Gastrocnemius medialis (tissue), 4 donors: ENCODE measurements at regions not wholly inside any gene's neighbourhood (a gene's known extent, or its start where the extent isn't known, plus 50 kb on each side); places are given as distances from the start of the nearest gene placed in this dataset.

Source experiments
- ATAC-seq, 2 donors: fragments of 150-250 bp; one replicate each; pipeline ENCODE4 v1.9.1; 2016
- DNase-seq, 2 donors: peaks; one replicate each; pipeline ENCODE4 v3.0.0-alpha.2; 2019
- H3K27ac ChIP-seq, 4 donors: fragments of 200-600 bp; sonication (generic); 1 replicate in 1 of 4; 2 replicates in 3 of 4; pipeline ENCODE4 v1.5.1; 2016 to 2018; ENCODE audit warnings: mild to moderate bottlenecking in 2 of 4, moderate library complexity in 1 of 4
- H3K27me3 ChIP-seq, 3 donors: fragments of 200-600 bp; sonication (generic) in 2 of 3; 1 replicate in 1 of 3; 2 replicates in 2 of 3; pipeline versions ENCODE4 v1.5.1 to v1.6.0; 2016 to 2019; ENCODE audit warnings: mild to moderate bottlenecking in 1 of 3, moderate library complexity in 1 of 3
- H3K36me3 ChIP-seq, 2 donors: fragments of 200-600 bp; sonication (generic) in 1 of 2; one replicate each; pipeline ENCODE4 v1.5.1; 2017 to 2018
- H3K4me1 ChIP-seq, 2 donors: fragments of 200-600 bp; sonication (generic) in 1 of 2; one replicate each; pipeline ENCODE4 v1.5.1; 2016 to 2017; ENCODE audit warnings: mild to moderate bottlenecking in 2 of 2
- H3K4me3 ChIP-seq, 4 donors: fragments of 200-600 bp; sonication (generic) in 3 of 4; 1 replicate in 1 of 4; 2 replicates in 3 of 4; pipeline ENCODE4 v1.5.1; 2016 to 2019; ENCODE audit warnings: mild to moderate bottlenecking in 2 of 4
- H3K9me3 ChIP-seq, 3 donors: fragments of 200-600 bp; sonication (generic) in 2 of 3; 1 replicate in 1 of 3; 2 replicates in 2 of 3; pipeline ENCODE4 v1.5.1; 2016 to 2019
- POLR2A ChIP-seq, 2 donors: fragments of 450-650 bp; IDR thresholded peaks; one replicate each; pipeline ENCODE4 v1.6.1; 2017; ENCODE audit warnings: antibody characterized with exemption in 2 of 2, mild to moderate bottlenecking in 2 of 2, moderate library complexity in 2 of 2
- in situ Hi-C, 4 donors: fragments of 200-750 bp; cut with MboI; loops; one replicate each; pipeline versions ENCODE4 v1.15.0 to v1.8.0; 2017; ENCODE audit warnings: low sequenced_read_pairs in 4 of 4
- intact Hi-C: fragments of 100-400 bp; cut with DNase I; formaldehyde crosslinking; loops from one replicate; pipeline ENCODE4 v1.15.1; 2023; ENCODE audit warnings: low total_unique reads
- TF ChIP-seq, protein P1 (sequence below), 5 experiments: fragments of 450-650 bp in 3 of 5; fragments of 200-600 bp in 2 of 5; sonication (generic) in 2 of 5; IDR thresholded peaks in 4 of 5; conservative IDR thresholded peaks in 1 of 5; 1 replicate in 4 of 5; 2 replicates in 1 of 5; pipeline ENCODE4 v1.5.1; 2016 to 2019; ENCODE audit warnings: antibody characterized with exemption in 5 of 5, mild to moderate bottlenecking in 3 of 5, moderate library complexity in 3 of 5

DNA sequence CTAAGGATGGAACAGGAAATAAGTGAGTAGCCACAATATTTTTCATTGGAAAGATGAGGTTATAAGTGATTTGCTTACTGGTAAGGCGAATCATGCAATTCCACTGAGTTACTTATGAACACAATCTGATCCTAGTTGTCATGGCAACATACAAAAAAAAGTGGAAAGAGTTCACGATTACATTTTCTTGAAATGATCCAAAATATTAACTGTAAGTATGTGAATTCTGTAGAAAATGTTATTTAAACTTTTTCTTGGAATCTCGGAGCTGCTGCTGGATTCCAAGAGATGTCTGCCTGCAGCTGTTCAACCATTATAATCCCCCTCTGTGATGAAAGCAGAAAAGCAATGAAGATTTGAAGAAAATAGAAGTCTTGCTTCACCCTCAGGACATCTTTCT lies 120.5 kb downstream of the KBTBD8 start:
- Histone ChIP-seq H3K27me3 (peaks cover 0 to 2% (median 0%) of the 10 kb centered on the region in 3 donors), H3K4me3 (no peak overlapping the region), H3K9me3 (no peaks in the 10 kb centered on the region), H3K27ac (no peak overlapping the region), H3K36me3 (no peaks in the 10 kb centered on the region), H3K4me1 (no peaks in the 10 kb centered on the region)
- intact Hi-C loops = no loop called here
- TF ChIP-seq, protein P1, sequence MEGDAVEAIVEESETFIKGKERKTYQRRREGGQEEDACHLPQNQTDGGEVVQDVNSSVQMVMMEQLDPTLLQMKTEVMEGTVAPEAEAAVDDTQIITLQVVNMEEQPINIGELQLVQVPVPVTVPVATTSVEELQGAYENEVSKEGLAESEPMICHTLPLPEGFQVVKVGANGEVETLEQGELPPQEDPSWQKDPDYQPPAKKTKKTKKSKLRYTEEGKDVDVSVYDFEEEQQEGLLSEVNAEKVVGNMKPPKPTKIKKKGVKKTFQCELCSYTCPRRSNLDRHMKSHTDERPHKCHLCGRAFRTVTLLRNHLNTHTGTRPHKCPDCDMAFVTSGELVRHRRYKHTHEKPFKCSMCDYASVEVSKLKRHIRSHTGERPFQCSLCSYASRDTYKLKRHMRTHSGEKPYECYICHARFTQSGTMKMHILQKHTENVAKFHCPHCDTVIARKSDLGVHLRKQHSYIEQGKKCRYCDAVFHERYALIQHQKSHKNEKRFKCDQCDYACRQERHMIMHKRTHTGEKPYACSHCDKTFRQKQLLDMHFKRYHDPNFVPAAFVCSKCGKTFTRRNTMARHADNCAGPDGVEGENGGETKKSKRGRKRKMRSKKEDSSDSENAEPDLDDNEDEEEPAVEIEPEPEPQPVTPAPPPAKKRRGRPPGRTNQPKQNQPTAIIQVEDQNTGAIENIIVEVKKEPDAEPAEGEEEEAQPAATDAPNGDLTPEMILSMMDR (IDR thresholded peaks at IDR 0.05 in 4 of 5, conservative IDR thresholded peaks at IDR 0.05 in 1 of 5) = no peak
- no peak for TF ChIP-seq POLR2A (IDR thresholded peaks at IDR 0.05)
- DNase-seq (no peak), ATAC-seq (no peak)
- in situ Hi-C loops = loop anchor here in 3 of 4 donors (25.0 kb wide), 1 partner anchor 1769 kb away; no protein-coding TSS in a partner anchor

DNA sequence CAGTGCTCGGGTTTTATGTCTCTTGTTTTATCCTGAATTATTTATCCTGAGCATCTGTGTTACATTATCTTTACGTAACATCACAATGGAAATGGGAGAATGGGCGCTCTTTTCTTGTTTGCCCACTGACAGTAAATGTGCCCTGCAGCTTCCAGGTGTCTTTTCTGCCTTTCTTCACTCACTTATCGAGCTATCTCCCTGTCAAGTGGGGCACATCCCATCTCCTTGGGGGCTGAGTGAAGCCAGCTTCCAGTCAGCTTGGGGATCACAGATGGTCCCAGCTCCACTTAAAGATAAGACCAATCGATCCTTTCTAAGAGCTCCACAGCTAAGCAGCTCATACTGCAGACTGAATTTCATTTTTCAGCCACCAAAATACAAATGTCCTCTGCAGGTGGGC lies 125.8 kb downstream of the KBTBD8 start:
- no peak for ATAC-seq
- Histone ChIP-seq H3K27me3 (no peaks in the 10 kb centered on the region), H3K27ac (no peak overlapping the region), H3K36me3 (no peaks in the 10 kb centered on the region), H3K4me3 (no peak overlapping the region), H3K4me1 (no peaks in the 10 kb centered on the region), H3K9me3 (no peaks in the 10 kb centered on the region)
- no peak for DNase-seq
- intact Hi-C loops (no loop called here), in situ Hi-C loops (loop anchor here in 3 of 4 donors (25.0 kb wide), 1 partner anchor 1763 kb away; no protein-coding TSS in a partner anchor)
- TF ChIP-seq, protein P1 (IDR thresholded peaks at IDR 0.05 in 4 of 5, conservative IDR thresholded peaks at IDR 0.05 in 1 of 5) = no peak
- no peak for TF ChIP-seq POLR2A (IDR thresholded peaks at IDR 0.05)

DNA sequence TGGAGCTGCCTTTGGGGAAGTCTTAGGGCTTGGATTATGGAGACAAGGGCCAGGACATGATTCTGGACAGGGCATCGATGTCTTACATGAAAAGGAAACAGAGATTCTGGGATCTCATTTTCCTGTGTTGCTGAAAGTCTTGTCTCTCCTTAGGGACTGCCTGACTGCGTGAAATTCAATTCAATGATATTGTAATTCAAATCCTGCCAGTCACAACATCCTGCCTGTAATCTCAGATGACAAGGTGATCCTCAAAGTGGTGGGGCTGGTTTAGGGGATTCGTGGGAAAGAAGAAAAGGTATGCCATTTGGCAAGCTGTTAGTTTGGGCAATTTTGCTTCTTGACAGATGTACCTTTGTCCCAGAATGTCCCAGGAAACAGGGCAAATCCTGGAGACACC lies 129.1 kb downstream of the KBTBD8 start:
- DNase-seq = no peak
- Histone ChIP-seq H3K9me3 (no peaks in the 10 kb centered on the region), H3K36me3 (no peaks in the 10 kb centered on the region), H3K27me3 (no peaks in the 10 kb centered on the region), H3K4me3 (no peak overlapping the region), H3K4me1 (no peaks in the 10 kb centered on the region), H3K27ac (no peak overlapping the region)
- intact Hi-C loops (no loop called here), in situ Hi-C loops (no loop called here)
- no peak for ATAC-seq
- TF ChIP-seq, protein P1 (IDR thresholded peaks at IDR 0.05 in 4 of 5, conservative IDR thresholded peaks at IDR 0.05 in 1 of 5) = no peak
- TF ChIP-seq POLR2A (IDR thresholded peaks at IDR 0.05) = no peak

DNA sequence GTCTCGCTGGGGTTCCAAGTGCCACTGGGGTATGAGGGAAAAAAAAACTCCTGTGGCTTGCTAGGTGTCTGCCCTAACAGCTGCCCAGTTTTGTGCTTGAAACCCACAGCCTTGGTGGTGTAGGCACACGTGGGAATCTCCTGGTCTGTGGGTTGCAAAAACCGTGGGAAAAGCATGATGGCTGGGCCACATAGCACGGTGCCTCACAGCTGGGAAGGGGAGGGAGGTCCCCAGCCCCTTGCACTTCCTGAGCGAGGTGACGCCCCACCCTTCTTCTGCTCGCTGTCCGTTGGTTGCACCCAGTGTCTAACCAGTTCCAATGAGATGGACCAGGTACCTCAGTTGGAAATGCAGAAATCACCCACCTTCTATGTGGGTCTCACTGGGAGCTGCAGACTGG lies 144.3 kb downstream of the KBTBD8 start:
- no peaks in the 10 kb centered on the region for H3K36me3 ChIP-seq
- DNase-seq = no peak
- no peak overlapping the region for H3K27ac ChIP-seq
- no peak overlapping the region for H3K4me3 ChIP-seq
- H3K9me3 ChIP-seq = no peaks in the 10 kb centered on the region
- in situ Hi-C loops = no loop called here
- TF ChIP-seq, protein P1 (IDR thresholded peaks at IDR 0.05 in 4 of 5, conservative IDR thresholded peaks at IDR 0.05 in 1 of 5) = no peak
- no peak for TF ChIP-seq POLR2A (IDR thresholded peaks at IDR 0.05)
- no peaks in the 10 kb centered on the region for H3K4me1 ChIP-seq
- intact Hi-C loops = no loop called here
- no peaks in the 10 kb centered on the region for H3K27me3 ChIP-seq
- ATAC-seq = no peak

DNA sequence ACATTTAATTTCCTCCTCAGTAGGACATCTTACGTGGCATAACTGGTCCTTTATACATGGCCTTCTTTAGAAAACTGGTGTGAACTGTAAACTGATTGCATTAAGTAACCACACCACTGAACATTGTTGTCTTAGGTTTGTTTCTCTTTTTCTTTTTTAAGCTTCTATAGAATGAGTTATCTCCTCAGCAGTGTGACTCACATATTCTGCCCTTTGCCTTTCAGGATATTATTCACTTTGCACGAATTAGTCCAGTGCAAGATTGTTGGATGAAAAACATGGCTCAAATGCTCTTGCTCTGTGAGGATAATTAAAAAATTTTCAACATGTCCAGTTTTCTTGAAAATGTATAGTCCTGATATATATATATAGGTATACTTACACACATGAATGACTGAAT lies 147.6 kb downstream of the KBTBD8 start:
- Histone ChIP-seq H3K4me1 (no peaks in the 10 kb centered on the region), H3K9me3 (no peaks in the 10 kb centered on the region), H3K4me3 (no peak overlapping the region), H3K36me3 (no peaks in the 10 kb centered on the region), H3K27ac (no peak overlapping the region), H3K27me3 (no peaks in the 10 kb centered on the region)
- intact Hi-C loops = no loop called here
- TF ChIP-seq, protein P1 (IDR thresholded peaks at IDR 0.05 in 4 of 5, conservative IDR thresholded peaks at IDR 0.05 in 1 of 5) = no peak
- TF ChIP-seq POLR2A (IDR thresholded peaks at IDR 0.05) = no peak
- ATAC-seq (no peak), DNase-seq (no peak)
- in situ Hi-C loops = no loop called here
